ENCODE measurements at regions not wholly inside any gene's neighbourhood (a gene's known extent, or its start where the extent isn't known, plus 50 kb on each side); places are given as distances from the start of the nearest gene placed in this dataset.

DNA sequence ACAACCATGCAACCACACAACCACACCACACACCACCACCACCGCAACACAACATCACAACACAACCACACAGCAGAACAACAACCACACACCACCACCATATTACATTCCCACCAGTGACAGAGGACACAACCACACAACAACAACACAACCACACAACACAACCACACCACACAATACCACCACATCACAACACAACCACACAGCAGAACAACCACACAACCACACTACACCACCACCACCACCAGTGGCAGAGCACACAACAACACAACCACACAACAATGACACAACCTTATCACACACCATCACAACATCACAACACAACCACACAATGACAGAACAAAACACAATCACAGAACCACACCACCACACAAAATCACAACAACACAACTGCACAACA, 313.0 kb upstream of the MYT1L start:
- TF ChIP-seq, protein P1, sequence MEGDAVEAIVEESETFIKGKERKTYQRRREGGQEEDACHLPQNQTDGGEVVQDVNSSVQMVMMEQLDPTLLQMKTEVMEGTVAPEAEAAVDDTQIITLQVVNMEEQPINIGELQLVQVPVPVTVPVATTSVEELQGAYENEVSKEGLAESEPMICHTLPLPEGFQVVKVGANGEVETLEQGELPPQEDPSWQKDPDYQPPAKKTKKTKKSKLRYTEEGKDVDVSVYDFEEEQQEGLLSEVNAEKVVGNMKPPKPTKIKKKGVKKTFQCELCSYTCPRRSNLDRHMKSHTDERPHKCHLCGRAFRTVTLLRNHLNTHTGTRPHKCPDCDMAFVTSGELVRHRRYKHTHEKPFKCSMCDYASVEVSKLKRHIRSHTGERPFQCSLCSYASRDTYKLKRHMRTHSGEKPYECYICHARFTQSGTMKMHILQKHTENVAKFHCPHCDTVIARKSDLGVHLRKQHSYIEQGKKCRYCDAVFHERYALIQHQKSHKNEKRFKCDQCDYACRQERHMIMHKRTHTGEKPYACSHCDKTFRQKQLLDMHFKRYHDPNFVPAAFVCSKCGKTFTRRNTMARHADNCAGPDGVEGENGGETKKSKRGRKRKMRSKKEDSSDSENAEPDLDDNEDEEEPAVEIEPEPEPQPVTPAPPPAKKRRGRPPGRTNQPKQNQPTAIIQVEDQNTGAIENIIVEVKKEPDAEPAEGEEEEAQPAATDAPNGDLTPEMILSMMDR (IDR thresholded peaks at IDR 0.05; ENCODE audit: poor library complexity): no peak
- no peak for TF ChIP-seq EZH2 (IDR thresholded peaks at IDR 0.05; ENCODE audit: borderline replicate concordance)
